NCI-H2107 treated with DMSO at 0.1 percent for 48 hours (cell line): ENCODE measurements at regions not wholly inside any gene's neighbourhood (a gene's known extent, or its start where the extent isn't known, plus 50 kb on each side); places are given as distances from the start of the nearest gene placed in this dataset.
A peak's percentile ranks its signal among the peaks of the same experiment; 100 is the strongest.

Source experiments
- DNase-seq: peaks from one replicate; lab custom pipeline; 2025; ENCODE audit not compliant: unreplicated experiment; lab: John Stamatoyannopoulos, UW

DNA sequence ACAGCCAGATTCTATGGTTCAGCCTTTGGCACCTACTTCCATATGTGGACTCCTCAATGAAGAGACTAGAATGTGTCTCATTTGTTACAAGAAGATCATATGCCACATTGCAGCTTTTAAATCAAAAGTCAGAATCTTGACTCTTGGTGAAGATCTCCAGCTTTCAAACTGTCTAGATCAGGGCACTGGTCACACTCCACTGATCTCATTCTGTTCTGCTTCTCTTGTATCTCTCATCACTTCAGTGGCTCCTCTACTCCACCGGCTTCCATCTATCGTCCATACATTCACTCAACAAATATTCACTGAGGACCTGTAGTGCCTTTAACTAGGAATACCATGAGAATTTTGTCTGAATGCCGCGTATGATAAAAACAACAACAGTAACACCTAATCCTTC lies 203.3 kb upstream of the LPP start:
- DNase-seq = no peak

DNA sequence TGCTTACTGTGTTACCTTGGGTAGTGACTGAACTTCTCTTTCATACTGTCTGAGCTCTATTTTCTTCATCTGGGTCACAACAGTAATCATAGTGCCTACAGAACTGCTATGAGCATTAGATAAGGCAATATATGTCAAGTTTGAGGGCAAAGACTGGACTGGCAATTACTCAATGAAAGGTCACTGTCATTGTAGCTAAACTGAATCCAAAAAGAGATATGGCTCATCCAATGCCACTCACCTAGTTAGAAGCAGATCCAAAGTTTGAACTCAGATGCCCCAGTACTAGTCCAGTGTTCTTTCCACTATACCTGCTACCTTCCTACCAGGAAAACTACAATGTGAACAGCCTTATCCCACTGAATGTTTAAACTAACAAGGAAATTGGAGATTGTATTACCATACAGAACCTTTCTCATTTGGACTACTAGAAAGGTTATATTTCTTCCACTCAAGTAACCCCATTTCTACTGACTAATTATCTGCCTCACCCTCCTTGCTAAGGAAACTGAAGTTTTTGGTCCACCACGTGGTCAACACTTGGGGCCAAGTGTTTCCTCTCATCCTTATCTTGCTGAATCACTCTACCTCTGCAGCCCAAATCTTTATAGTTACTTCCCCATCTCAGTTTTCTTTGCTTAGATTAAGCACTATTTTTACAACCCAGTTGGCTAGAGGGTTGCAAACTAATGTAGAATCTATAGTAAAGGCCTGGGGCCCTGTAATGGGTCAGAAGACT lies 202.3 kb upstream of the LPP start:
- DNase-seq = no peak

DNA sequence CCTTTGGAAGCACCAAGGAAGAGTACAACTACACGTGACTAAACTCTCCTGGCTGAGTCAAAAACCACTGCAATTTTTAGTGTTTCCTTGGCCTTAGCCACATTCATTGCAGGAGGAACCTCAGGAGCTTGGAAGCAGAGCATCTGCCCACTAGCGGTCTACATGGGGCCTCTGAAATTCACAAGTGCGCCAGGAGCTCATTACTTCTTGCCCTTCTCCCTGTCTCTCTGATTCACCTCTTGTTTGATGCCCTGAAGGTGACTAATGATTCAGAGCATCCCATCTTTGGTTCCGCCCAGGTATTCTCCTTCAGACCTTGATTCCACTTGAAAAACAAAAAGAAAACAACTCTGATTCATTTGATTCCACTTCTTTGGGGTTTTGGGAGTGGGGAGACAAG lies 201.1 kb upstream of the LPP start:
- DNase-seq = no peak

DNA sequence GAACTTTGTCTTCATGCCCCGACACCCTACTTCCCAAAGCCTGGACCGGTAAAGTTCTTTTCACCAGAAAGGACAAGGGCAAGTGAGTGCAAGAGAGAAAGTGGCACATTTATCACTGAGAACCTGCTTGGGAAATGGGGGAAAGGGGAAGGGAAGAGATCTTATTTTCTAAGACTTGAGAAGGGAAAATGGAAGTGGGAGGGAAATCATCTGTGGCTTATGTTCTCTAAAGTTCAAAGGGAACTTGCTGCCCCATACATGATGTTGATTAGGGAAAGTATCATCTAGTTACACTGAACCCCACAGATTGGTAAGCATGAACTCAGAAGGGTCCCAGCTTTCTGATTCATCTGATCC lies 199.5 kb upstream of the LPP start:
- DNase-seq = no peak

DNA sequence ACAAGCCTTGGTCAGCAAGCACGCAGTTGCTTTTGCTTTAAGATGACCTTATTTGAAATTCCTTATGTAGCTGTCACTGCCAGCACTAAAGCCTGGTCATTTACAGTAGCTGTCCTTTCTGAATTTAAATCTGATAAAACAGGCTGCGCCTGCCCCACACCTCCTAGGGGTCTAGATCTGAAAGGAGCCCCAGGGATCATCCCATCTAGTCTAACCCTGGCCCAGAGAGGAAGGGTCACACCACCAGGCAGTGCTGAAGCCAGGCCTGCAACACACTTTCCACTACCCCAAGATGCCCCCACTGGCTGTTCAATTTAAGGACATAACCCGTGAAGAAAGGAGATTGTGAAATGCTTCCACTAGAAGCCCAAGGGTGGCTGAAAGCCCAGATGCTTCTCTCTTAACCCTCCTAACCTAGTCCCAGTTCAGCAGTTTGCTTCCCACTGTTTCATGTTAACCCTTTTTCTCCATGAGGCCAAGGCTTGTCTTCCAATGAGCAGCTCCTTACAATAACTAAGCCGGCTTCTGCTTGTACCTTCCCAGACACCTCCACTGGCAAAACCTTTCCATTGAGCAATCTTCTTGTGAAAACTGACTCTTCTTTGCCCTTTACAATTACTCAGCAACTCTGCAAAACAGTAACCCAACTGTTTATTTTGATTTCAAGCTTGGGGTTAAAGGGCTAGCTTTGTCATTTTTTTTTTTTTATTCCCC lies 198.9 kb upstream of the LPP start:
- DNase-seq = no peak

DNA sequence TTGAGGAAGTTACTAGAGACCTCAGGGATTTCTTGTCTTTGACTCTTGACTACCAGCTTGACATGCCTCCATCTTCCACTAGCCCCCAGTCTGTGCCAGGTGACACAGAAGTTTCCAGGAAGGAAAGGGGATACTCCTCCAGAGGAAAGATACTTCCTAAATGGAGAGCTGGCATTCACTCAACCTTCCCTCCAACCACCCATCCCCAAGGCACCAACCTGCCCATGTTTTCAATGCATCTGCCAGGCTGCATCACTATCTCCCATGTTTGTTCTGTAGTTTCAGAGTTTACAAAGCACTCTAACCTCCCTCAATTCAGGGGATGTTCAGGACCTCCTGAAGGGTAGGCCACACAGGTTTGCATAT lies 198.4 kb upstream of the LPP start:
- no peak for DNase-seq

DNA sequence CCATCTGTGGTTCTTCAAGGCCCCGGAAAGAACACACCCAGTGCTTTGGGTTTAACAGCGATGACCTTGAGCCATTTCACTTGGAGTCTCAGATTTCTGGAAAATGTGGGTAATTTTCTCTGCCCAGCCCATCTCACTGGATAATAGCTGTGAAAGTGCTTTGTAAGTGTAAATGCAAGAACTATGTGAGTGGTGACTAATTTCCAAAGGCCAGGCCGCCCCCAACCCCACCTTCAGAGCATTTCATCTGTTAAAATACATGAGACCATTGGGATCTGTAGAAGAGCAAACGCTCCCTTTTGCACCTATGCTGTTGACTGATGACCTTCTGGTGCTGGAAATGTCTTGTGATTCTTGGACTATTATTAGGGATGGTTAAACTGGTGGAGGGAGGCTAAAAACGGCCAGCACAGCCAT lies 196.8 kb upstream of the LPP start:
- no peak for DNase-seq

DNA sequence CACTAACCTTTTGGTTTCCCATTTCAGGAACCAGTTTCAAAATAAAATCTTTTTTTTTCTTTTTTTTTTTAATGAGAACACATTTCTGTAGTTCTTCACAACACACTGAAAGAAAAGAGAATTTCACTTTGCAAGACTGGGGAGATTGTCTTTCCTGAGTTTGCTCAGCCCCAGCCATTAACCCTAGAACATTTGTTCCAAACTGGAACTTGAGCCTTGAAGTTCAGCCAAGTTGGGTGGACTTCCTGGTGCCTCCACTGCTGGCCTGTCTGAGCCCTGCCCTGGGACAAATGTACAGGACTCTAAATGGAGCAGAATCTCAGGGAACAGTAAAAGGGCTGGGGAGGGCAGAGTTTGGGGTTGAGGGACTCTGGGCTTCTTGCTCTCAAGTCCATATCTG lies 196.4 kb upstream of the LPP start:
- DNase-seq = no peak

DNA sequence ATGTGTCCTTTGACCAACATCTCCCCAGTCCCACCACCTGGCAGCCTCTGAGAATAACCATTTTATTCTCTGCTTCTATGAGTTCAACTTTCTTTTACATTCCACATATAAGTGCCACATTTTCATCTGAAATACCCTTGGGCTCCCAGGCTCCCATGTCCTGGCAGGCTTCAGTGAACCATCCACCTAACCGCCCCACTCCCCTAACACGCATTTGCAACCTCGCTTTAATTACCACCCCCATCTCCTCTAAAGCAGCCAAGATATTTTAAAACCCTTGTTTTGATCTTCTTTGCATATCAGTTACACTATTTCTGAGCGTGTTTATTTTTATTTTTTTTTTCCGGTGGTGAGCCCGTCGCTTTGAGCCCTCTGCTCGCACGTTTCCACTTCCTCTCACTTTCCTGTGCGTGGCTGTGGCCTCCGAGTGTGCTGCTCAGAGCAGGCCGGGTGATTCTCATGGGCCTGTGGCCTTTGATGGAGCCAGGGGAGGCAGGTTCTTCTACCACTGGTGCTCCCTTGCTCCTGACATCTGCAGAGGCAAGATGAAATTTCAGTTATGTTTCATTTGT lies 195.4 kb upstream of the LPP start:
- no peak for DNase-seq

DNA sequence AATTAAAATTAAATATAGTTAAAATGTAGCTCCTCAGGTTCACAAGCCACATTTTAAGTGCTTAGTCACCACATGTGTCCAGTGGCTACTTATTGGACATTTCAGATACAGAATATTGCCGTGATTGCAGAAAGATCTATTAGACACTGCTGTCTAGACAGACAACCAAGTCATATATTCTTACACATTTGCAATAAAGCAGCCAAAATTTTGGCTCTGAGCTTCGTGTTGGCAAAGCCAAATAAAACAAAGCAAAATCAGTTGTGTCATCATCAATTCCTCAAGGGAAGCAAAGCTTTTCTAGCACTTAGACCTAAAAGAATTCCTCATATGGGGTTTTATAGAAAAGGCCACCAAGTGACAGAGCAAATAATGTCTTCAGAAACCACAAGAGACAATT lies 193.1 kb upstream of the LPP start:
- no peak for DNase-seq

DNA sequence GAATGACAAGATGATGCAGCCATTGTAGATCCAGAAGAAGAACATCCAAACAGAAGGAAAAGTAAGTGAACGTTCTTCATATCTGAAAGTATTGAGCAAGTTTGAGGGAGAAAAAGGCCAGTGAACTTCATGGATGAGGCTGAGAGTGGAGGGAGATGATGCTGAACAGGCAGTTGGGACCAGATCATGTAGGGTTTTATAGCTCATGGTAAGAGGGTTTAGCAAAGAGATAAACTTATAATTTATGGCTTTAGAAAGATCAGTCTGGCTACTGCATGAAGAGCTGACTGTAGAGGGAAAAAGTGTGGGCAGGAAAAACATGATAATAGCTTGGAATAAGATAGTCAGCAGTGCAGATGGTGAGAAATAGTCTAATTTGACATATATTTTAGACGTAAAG lies 192.6 kb upstream of the LPP start:
- no peak for DNase-seq

DNA sequence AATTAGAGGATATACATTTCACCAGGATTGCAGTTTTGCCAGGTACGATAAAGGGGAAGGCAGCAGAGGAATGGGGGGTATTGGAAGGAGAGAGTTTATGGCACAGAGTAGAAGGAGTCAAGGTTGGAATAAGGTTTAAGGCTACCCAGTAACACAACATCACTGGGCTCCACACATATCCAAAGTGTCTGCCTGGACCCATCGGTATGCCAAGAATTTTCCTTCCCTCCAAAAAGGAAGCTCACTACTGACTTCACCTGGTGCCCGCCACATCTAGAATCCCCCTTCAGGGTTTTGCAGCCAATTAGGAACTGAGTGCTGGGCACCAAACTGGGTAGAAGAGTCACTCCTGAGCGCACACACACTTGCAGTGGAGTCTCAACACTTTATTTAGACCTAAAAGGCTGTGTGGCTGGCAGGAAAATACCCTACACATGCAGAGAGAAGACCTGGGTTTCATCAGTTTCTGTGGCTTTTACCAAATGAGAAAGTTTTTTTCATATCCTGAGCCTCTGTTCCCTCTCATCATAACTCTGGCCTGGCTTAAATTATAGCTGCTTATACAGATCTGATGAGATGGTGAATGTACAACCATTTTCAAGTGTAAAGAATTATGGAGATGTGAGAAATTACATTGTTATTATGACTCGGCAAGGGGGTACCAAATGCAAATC lies 190.8 kb upstream of the LPP start:
- DNase-seq = no peak

DNA sequence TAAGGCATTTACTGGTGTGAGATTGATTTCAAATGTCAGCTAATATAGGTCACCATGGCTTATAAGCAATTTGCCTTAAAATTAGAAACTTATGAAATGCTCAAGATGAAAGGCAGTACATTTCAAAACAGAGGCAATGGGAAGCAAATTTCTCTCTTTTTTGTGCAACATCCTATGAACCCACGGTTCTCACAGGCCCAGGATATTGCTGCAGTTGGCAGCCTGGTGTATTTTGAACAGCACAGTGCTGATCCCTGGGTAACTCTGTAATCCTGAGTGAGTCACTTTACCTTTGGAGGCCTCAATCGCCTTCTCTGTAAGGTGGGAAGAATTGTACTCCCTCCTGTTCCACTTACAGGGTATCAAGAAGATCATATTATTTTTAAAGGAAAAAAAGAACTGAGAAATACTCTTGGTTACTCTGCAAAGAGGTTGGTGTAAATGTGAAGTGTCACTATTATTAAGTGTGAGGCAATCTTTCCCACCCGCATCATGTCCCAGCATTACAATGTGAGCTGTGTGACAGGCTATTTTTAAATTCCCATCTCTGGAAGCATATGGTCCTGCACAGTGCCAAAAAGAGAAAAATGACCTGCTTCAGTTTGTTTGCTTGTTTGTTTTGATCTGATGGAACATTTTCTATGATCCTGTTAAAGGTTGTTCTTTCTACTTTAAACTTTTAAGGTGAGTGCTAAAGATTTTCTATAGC lies 190.1 kb upstream of the LPP start:
- DNase-seq = no peak

DNA sequence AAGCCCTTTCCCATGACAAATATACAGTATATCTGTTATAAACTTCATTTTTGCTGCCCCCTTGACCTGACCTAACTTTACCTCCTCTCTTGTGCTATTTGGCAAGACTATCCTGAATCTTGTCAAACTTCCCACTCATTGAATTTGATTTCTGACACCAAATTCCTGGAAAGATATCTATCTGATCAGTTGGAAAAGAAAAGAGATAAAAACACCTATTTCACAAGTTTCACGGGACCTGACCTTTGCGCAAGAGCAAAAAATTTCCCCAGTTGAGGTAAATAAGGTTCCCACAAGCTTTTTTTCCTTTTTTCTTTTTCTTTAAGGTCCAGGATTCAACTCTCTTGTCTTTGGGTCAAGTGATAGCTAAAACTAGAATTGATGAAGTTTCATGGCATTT lies 189.2 kb upstream of the LPP start:
- no peak for DNase-seq

DNA sequence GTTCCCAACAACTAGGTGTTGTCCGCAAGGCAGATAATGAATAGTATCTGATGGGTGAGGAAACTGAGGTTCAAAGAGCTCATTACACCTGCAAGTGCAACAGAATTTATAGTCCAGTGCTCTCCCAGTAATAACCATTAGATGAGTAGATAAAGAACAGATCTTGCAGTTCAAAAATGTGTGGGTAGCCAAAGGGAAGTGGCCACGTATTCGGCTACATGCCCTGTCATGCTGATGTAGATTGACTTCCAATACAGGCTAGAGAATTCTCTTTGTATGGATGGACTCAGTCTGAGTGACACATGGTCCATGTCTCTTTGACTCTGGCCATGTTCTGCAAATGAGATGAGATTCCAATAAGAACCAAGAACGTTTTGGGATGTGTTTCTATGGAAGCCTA lies 187.9 kb upstream of the LPP start:
- DNase-seq = no peak

DNA sequence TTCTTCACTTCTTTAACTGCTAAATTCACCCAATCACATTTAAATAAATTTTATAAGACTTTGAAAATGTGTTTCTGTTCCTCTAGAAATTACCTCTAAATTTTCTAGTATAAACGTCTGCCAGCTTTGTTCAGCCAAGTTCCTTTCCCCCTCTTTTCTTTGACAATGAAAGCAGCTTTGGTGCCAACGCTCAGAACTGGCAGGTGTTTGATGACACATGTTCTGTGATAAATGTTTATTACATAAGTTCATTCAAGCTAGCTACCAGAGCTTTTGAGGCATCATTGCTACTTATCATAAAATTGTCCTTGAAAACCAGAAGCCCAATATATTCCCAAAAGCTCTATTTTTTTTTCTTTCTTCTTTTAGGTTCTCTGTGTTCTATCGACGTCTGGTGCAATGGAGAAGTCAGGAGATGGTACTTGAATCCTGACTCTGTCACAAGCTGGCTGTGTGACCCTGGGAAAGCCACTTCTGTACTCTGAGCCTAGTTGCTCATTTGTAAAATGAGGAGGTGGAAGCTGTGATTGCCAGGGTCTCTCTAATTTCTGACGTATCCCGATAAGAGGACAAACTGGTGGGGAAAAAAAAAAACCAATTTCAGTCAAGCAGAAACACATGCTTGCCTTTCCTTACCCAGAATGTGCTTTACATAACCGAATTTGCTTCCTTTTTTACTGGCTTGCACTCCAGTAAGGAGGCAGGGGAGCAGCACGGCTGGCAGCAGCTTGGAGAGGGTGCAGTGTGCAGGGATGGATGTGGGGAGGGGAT lies 187.1 kb upstream of the LPP start:
- DNase-seq = peak; percentile 80

DNA sequence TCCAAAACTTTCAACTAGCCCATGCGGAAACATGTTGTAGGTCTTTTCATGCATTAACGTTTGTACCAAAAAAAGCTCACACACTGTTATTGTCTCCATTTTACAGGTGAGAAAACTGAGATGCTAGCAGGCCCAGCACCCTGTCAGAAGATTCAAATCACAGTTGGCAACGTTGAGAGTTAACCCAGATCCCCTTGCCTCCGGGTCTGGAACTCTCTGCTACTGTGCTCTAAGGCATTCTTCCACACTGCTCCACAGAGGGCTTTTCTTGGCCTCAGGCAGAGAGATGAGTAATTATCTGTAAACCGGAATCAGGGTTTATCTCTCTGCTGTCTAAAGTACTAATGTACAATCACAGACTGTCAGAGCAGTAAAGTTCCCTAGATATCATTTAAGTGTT lies 186.0 kb upstream of the LPP start:
- DNase-seq = no peak

DNA sequence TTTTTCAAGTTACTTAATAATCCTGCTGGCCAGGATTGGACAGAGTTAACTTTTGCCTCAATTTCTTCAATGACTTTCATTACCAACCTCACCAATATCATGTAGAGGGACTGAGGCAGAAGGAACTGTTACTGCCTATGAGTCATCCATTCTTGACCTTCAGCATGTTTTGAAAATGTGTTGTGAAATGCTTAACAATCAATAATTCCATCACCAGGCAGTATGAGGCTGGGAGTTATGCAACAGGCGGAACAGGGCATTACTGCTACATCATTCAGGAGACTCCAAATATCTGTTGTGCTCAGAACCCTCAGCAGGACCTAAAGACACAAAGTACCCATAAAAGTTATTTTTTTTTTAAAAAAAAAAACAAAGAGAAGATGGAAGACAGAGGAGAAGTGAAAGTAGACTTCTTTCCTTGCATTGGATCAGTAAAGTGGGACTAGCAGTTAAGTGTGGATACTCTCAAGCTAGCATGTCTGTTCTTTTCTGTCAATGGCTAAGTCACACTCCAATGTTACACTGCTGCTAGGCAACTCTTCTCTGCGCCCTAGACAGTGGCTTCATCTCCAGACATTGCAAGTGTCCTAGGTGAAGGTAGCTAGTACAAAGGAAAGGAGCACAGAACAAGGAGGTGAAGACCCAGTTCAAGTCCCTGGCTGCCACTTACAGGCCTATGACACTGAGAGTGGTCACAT lies 184.9 kb upstream of the LPP start:
- peak; percentile 14 for DNase-seq

DNA sequence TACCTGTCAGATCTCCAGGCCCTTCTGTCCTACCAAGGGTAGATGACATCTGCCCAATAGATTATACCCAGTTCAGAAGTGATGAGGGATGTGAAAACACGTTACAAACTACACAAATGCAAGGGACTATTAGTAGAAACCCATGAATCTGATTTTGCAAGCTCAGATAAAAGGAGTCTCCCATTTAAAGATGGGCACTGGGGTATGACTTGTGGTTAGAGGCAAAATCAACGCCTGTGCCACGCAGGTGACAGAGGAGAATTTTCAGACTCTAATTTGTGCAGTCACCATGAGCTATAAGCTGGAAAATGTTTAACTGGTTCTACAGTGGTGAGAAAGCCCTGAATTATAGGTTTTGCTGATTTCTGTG lies 184.4 kb upstream of the LPP start:
- DNase-seq = peak; percentile 11

DNA sequence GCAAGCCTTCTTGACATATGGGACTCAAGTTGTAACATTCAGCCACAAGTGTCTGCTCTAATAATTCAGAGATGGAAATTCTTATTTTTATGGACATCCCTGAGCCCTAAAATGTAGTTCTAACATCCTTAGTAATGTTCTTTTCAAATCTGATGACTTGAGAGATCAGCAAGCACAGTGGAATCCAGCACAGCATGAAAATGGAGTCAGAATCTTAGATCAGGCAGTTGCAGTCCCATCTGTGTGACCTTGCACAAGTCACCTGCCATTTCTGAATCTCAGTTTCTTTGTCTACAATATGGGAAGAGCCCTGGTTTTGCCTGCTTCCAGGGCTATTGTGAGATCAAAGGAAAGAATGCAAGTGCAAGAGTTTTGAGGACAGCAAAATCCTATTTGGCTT lies 183.9 kb upstream of the LPP start:
- DNase-seq = no peak
